Jurkat, Clone E6-1 (cell line): ENCODE measurements at regions not wholly inside any gene's neighbourhood (a gene's known extent, or its start where the extent isn't known, plus 50 kb on each side); places are given as distances from the start of the nearest gene placed in this dataset.
"Not testable (repeated sequence)": the region's sequence is repeated elsewhere in the genome, so short reads cannot be mapped to it uniquely, and the experiment has no call there.

ENCODE experiments used
- DNase-seq: peaks from one replicate; pipeline ENCODE4 v3.0.0-alpha.2; 2011; ENCODE audit warnings: low read depth, low spot score
- H3K4me3 ChIP-seq: 2 replicates; pipeline ENCODE4 v1.5.1; 2011; ENCODE audit warnings: mild to moderate bottlenecking, low read length, control low read depth, moderate library complexity

DNA sequence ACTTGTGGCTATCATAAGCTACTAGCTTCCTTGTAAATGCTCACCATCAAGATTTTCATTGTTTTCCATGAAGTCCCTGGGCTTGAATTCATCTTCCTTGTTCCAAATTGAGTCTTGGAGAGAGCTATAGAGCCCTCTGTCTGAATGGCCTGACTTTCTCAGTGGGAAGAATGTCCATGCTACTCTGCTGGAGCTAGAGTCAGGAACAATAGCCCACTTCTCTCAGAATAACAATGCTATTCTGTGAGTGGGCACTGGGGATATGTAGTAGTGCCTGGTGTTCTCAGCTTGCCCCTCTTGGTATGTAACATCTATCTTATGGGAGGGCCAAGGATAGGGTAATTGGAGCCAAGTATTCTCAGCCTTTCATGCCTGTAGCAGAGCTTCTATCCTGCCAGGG lies 127.6 kb upstream of the TRHDE start:
- no peak for DNase-seq
- H3K4me3 ChIP-seq: no peak overlapping the region

DNA sequence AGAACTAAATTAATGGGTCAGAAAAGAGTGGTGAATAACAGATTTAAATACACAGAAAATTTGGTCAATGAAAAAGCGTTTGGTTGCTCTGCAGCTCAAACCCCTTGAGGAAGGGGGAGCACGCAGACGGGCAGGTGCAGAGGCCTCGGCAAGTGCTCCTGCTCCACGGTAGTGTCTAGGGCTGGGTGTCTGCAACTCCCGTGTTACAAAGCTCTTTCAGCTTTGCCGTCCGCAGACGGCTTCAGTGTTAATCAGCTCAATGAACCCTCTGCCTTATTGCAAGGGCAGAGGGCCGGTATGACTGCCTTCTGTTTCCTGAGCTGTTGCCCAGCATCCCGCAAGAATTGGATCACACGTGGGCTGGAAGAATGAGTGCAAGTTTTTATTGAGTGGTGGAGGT lies 125.7 kb upstream of the TRHDE start:
- H3K4me3 ChIP-seq: no peak overlapping the region
- no peak for DNase-seq

DNA sequence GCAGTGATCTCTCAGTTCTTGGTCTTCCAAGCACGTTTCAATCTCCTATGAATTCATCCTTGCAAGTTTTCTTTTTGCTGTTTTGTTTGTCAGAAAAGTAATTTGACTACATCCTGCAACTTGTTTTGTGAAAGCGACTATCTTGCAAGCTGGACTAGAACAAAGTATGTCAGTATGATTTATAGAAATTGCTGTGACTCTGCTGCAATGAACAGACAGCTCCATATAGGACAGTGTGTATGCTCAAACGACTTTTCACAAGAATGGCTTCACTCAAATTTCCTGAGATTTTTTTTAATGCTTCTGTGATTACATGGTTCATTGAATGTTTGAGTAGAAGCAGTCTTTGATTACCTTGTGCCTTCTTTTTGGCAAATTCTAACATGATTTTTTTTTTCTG lies 123.5 kb upstream of the TRHDE start:
- DNase-seq: no peak
- H3K4me3 ChIP-seq: no peak overlapping the region

DNA sequence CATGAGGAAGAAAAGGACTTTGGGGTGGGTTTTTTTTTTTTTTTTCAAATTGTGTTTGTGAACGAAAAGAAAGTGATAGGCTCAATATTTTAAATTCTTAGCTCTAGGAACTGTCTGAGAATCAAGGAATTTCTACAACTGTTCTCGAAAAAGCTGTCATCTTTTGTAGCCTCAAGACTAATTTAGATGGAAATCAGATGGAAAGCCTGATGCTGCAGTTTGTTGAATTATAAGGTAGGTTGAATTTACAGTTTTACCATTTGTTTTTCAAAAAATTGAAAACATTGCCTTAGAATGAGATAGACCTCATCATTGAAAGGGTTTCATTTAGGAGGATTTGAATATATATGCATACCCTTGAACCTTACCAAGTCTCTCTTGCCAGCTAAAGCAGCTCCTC lies 109.3 kb upstream of the TRHDE start:
- no peak overlapping the region for H3K4me3 ChIP-seq
- no peak for DNase-seq

DNA sequence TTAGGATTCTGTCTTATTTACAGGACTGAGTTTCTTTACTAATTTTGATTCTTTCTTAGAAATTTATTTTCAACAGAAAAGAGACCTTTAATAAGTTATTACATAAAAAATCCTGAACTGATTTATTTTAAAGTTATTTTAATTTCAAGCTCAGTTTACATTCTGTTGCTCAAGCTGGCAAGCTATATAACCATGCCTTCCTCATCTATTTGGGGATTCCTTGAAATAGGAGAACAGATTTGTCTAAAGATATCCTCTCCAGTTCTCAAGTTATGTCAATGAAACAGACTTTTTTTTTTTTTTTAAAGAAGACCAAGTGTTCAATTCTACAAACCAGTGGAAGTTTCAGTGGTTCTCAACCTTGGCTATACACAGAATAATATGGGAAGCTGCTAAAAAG lies 103.3 kb upstream of the TRHDE start:
- no peak for DNase-seq
- H3K4me3 ChIP-seq: no peak overlapping the region

DNA sequence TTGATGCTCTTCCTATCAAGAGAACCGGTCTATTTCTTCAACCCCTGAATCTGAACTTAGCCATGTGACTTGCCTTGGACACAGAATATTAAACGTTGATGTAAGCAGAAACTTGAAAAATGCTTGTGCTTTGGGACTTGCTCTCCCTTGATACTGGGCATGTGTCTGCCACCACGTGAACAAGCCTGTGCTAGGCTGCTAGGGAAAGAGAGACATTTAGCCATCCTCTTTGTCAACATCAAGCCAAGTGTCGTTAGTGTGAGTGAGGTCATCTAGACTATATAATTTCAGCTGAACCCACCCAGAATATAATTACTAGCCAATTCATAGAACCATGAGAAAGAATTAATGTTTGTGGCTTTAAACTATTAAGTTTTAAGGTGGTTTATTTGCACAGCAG lies 98.2 kb upstream of the TRHDE start:
- DNase-seq: no peak
- no peak overlapping the region for H3K4me3 ChIP-seq

DNA sequence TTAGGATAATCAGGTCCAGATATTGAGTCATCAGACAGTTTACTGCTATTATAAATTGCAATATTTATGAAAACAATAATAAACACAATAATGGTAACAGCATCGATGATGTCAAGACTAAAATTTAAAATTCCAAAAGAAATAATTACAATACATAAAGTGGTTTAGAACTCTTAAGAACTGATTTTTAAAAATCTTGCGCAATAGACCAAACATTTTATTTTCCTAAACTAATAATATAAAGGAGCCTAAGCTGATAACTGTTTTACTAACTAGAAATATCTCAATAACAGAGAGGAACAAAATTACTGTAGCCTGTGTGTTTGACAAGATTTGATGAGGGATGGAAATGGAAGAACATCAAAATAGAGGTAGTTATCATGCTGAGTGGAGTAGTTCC lies 93.9 kb upstream of the TRHDE start:
- no peak overlapping the region for H3K4me3 ChIP-seq
- DNase-seq: no peak

DNA sequence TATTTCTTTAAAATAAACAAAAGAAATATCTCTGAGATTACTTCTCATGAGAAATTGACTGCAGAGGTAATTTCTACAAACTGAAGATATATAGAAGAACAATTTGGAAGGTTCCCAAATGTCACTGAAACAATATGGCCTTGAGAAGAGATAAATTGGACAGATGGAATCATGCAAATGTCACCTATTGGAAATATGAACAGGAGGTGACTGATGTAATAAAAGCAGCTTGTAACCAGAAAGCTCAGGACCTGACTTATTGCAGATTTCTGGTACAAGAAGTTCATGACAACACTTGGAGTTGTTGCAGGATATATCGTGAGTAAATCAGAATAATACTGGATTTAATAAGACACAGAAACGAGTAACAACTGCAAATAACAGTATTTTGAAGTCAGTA lies 93.3 kb upstream of the TRHDE start:
- DNase-seq: no peak

DNA sequence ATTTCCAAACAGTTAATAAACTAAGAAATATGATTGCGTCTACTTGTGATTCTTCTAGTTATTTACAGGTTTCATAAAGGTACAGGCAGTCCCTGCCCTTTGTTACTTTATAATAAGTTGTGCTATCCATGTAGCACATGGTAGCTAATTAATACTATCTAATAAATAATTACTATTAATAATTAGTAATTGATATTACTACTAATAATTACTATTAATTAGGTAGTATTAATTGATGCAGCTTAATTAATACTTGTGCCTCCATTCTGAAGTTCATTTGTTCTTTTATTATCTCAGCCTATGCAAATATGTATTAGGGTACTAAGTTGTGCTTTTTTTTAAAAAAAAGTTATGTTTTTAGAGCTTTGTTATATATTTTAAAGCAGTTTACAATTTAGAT lies 92.3 kb upstream of the TRHDE start:
- H3K4me3 ChIP-seq: no peak overlapping the region
- DNase-seq: no peak

More for the DNA sequence above, 93.3 kb upstream of the TRHDE start:
- H3K4me3 ChIP-seq: no peak overlapping the region

DNA sequence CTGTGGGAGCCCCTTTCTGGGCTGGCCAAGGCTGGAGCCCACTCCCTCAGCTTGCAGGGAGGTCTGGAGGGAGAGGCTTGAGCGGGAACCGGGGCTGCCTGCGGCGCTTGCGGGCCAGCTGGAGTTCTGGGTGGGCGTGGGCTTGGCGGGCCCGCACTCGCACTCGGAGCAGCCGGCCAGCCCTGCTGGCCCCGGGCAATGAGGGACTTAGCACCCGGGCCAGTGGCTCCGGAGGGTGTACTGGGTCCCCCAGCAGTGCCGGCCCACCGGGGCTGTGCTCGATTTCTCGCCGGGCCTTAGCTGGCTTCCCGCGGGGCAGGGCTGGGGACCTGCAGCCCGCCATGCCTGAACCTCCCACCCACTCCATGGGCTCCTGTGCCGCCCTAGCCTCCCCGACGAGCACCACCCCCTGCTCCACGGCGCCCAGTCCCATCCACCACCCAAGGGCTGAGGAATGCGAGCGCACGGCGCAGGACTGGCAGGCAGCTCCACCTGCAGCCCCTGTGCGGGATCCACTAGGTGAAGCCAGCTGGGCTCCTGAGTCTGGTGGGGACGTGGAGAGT lies 87.1 kb upstream of the TRHDE start:
- not testable (repeated sequence) for DNase-seq, H3K4me3 ChIP-seq

DNA sequence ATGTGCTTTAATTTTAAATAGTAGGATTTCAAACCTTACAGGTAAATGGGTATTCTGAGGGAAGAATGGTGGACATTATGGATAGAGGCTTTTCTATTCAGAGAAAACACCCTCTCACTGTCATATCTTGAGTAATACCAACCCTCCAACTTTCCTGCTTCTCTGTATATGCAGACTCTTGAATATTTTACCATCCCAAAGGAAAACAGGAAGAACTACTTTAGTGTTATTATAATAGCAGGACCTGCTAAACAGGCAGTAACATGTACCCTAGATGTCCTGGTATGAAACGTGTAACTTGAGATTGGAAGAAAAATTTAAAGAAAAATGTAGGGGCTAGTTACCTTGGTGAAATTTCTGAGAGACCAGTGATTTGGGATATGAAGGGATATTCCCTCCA lies 82.9 kb upstream of the TRHDE start:
- DNase-seq: no peak
- H3K4me3 ChIP-seq: no peak overlapping the region

DNA sequence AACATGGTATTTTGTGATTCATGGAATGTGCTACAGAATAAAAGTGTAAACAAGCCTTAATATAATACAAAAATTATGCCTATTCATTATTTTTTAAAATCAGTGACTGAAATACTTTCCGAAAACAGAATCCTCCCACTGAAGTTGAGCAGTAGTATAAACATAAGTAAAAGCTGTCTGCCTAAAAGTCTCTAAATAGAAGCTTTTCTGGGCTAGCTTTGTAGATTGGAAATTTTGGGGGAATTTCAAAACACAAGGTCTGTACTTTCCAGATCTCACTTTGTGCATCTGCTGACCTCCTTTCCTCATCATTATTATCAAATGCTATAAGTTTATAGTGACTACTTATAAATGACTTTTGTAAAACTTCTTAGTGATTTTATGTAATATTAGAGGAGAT lies 80.4 kb upstream of the TRHDE start:
- H3K4me3 ChIP-seq: no peak overlapping the region
- DNase-seq: no peak

DNA sequence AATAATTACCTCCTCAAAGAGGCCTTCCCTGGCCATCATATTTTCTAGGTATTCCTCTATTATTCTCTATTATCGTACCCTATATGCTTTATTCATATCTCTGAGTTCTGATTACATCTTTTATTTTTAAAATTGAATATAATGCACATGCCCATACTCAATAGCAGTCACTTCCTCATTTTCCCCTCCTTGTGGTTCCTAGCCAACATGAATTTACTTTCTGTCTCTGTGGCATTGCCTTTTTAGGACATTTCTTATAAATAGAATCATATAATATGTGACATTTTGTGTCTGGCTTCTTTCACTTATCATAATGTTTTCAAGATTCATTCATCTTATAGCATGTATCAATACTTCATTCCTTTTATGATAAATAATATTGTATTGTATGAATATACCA lies 74.4 kb upstream of the TRHDE start:
- H3K4me3 ChIP-seq: no peak overlapping the region
- no peak for DNase-seq

DNA sequence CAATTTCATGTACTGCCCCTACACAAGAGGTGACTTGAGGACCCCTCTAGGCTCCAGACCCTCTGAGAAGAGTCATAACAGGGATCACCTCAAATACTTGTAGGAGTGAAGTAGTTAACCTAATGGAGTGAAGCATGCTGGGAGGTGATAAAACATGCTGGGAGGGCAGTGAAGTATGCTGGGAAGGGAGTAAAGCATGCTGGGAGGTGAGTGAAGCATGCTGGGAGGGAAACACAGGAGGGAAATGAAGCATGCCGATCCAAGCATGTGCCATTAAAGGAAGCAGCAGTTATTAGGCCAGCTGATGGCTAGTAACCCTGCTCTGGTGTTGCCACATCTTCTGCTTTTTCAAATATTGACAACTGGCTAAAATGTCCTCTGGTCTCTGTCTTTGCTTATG lies 70.7 kb upstream of the TRHDE start:
- DNase-seq: no peak

DNA sequence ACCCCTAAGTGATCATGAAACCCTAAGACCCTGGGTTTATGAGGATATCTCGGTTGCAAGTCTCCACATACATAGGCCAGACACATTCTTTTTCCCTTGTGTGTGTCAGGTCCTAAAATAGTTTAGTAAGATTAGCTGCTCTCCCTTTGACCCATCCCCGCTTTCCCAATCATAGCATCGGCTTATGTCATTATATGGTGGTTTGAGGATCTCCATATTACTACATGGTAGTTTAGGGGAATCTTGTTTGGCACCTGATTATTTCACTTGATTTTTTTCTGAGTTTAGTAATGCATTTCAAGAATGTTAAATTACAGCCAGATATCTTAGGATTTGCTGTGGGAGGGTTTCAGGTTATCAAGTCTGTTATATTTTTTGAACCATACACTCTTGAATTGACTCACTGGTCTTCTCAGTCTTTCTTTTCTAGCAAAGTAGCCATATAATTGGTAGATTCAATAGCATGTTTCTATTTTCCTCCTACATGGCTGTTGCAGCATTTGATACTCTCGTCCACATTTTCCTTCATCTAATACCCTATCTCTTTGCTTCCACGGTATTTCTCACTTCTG lies 68.3 kb upstream of the TRHDE start:
- H3K4me3 ChIP-seq: no peak overlapping the region

More for the DNA sequence above, 70.7 kb upstream of the TRHDE start:
- H3K4me3 ChIP-seq: no peak overlapping the region

DNA sequence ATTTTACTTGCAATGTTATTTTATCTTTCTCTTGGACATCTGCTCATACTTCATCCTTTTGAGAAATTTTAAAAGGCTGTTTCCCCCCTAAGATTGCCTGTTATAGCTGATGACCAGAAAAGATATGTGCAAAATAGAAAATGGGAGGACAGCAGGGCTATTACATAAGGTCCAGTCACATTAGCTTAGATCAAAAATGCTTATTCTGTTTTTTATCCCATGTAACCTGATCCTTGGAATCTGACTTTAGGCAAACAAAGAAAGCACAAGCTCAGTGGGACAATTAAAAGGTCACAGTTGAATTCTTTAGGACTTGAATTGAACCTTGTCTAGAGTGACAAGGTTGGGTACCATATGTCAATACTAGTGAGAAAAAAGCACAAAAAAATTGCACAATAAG lies 65.1 kb upstream of the TRHDE start:
- DNase-seq: no peak
- no peak overlapping the region for H3K4me3 ChIP-seq

More for the DNA sequence above, 68.3 kb upstream of the TRHDE start:
- no peak for DNase-seq

DNA sequence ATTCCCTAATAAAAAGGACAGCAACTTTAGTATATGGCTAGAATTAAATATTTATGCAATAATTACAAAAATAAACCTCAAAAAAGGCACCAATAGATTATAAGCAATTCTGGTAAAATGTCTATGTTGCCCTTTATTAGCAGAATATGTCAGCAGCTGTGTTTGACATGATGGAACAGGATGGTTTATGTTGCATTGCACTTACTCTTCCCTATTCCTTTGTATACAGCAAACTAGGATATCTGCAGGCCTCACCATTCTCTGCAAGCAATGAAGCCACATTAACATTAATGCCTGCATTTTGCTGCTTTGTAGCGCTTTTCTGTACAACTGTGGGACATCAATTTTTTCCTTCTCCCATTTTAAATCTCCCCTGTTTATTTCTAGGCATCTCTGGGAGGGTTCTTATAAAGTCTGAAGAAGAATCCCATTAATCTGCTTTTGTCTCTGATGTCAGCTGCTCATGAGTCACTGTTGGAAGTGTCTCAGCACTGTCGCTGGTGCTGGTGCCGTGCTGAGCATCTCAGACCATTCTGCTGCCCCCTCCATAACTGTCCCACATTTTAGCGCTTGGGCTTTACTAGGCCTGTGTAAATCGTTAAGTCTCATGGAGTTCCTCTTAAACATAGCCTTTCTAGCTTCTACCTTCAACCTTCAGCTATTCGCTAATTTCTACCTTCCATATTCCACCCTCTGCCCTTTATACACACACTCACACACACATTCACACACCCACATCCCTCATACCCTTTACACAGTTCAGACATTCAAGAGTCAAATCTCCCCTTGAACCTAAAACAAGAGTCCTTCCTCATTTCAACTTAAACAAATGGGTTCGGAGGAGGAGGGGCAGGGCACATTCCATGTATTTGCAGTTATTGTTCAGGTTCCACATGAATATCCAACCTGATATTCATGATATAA lies 64.4 kb upstream of the TRHDE start:
- no peak overlapping the region for H3K4me3 ChIP-seq
- no peak for DNase-seq

DNA sequence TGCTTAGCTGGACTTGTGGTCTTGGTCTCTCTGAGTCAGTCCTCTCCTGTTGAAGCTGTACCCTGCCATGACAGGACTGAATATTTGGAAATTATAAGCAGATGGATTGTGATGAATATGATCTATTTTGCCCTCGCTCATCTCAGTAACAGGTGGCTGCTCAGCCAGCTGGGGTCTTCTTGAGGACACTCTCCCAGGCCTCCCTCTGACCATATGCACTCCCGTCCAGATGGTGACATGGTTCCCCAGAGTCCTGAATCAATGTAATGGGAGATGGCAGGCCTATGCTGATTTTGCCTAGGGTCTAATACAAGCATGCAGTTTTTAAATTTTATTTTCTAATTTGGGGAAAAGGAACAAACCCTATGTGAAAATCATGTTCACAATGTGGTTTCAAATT lies 63.1 kb upstream of the TRHDE start:
- no peak overlapping the region for H3K4me3 ChIP-seq
- DNase-seq: no peak

DNA sequence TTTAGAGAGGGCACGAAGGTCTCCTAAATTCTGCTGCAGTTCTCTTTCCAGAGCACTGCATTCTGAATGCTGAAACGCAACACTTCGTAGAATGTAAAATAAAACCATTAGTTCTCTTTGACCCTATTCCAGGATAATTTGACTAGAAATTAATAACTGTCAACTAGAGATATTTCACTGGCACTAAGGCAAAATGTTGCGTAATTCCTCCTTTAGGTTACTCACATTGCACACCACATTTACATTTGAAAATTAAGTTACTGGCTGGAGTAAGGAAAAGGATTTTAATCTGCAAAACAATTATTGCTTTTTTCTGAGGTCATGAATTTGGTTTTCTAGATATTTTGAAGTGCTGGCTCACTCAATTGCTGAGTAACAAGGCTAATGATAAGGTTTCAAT lies 58.0 kb upstream of the TRHDE start:
- DNase-seq: no peak
- no peak overlapping the region for H3K4me3 ChIP-seq

DNA sequence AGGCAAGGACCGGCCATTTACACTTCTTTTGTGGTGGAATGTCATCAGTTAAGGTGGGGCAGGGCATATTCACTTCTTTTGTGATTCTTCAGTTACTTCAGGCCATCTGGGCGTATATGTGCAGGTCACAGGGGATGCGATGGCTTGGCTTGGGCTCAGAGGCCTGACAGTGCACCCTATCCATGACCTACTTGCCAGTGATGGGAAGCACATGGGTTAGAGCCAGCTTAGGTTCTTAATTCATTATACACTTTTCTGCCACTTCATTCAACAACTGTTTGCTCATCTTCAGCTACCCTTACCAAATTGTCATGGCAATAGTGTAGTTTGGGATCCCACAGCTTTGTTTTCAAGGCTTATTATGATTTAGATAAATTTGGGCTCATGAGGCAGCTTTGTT lies 56.9 kb upstream of the TRHDE start:
- DNase-seq, H3K4me3 ChIP-seq: not testable (repeated sequence)

DNA sequence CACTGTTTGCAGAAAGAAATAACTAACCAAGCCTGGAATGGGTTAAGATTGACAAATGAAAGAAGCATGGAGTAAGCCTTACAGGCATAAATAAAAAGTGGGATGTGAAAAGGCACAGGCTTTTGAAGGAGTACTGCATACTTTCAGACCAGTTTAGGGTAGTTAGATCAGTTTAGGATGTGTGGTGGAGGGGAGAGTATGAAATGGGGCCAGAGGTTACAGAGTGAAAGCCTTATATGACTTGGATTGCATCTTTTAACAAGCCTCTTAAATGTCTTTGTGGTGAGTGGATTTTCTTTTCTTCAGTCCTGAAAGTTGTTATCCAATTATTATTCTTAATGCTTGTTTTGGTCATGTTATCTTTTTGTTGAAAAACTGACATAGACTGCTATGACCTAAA lies 52.2 kb upstream of the TRHDE start:
- DNase-seq: no peak
- H3K4me3 ChIP-seq: no peak overlapping the region
